NT2/D1 (cell line): ENCODE measurements at regions not wholly inside any gene's neighbourhood (a gene's known extent, or its start where the extent isn't known, plus 50 kb on each side); places are given as distances from the start of the nearest gene placed in this dataset.

Experiments
- YY1 ChIP-seq: IDR thresholded peaks from 2 replicates; pipeline ENCODE4 v1.6.1; 2011; ENCODE audit not compliant: insufficient read length, insufficient read depth
- ZNF274 ChIP-seq: IDR thresholded peaks from 2 replicates; pipeline ENCODE4 v1.6.1; 2011; ENCODE audit warnings: mild to moderate bottlenecking, low read depth, low read length

GRCh38 chr6:112935402-112936078 is 588.4 kb downstream of the RFPL4B start:
- TF ChIP-seq YY1 (no peak), ZNF274 (no peak)
